ENCODE measurements at regions not wholly inside any gene's neighbourhood (a gene's known extent, or its start where the extent isn't known, plus 50 kb on each side); places are given as distances from the start of the nearest gene placed in this dataset.
A peak's percentile ranks its signal among the peaks of the same experiment; 100 is the strongest.

DNA sequence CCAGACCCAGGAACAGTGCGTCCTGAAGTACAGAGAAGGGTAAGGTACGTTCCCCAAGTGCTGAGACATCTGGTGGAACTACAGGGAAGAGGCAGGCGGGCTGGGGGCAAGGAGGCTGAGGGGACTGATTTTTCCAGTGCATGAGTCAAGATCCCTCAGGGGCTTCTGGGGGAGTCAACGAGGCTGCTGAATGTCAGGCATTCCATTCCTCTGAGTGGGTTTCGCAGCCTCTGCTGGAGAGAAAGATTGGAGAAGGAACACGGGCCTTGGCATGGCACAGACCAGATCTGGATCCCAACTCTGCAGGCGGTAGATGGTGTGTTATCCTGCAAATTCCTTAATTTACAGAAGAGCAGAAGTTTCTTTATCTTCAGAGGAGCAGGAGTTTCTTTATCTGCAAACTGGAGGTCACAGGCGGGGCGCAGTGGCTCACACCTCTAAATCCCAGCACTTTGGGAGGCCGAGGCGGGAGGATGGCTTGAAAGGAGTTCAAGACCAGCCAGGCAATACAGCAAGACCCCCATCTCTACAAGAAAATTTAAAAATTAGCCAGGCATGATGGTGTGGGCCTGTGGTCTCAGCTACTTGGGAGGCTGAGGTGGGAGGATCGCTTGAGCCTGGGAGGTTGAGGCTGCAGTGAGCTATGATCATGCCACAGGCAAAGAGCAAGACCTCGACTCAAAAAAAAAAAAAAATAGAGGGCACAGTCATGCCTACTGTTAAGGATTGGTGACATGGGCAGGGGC lies 132.6 kb upstream of the MAP1LC3B2 start:
- ATAC-seq (peak; percentile 35), FAIRE-seq (no peak), DNase-seq (ENCODE audit: low spot score) (no peak)
- no TSS peak for BruUV-seq (replicated peaks)
- ChIA-PET CTCF (ENCODE audit: low intra/inter-chr PET ratio, low total read pairs) (no interaction called here), POLR2A (no interaction called here)
- no peak overlapping the region for H3K9ac ChIP-seq (ENCODE audit: insufficient read depth, low read depth, low read length)
- in situ Hi-C loops (cut with HindIII; ENCODE audit: extremely low pct_ligation_motif_present, low pct_unique_long_range_greater_than_20kb): no loop called here
- TF ChIP-seq HDAC6 (IDR thresholded peaks at IDR 0.05; ENCODE audit: low read depth, low read length): no peak
- no peak for TF ChIP-seq HOXA7 (CRISPR knock-in tag; IDR thresholded peaks at IDR 0.05)
- TF ChIP-seq ZKSCAN1 (IDR thresholded peaks at IDR 0.05; ENCODE audit: low read length): no peak
- TF ChIP-seq KDM5A (IDR thresholded peaks at IDR 0.05; ENCODE audit: borderline replicate concordance, low read length): no peak
- no peaks in the 10 kb centered on the region for H4K20me1 ChIP-seq (ENCODE audit: insufficient read depth, low read length)
- no peak overlapping the region for H2AFZ ChIP-seq (ENCODE audit: low read length)
- no peaks in the 10 kb centered on the region for H3K9me3 ChIP-seq (ENCODE audit: low read length)
- no peaks in the 10 kb centered on the region for H3K79me2 ChIP-seq (ENCODE audit: insufficient read depth, low read length)
- H3K27me3 ChIP-seq (ENCODE audit: control insufficient read depth in 1 of 2, insufficient read depth in 2 of 2, low read length in 2 of 2): peaks cover 1 to 9% of the 10 kb centered on the region in 2 experiments; a peak in 3 of 5 replicates
- no peaks in the 10 kb centered on the region for H3K36me3 ChIP-seq (replicated peaks in 1 of 2; ENCODE audit: control insufficient read depth in 1 of 2, insufficient read depth in 2 of 2, low read length in 2 of 2)
- 60% methylated on average over 11 of the region's 13 CpGs for WGBS (ENCODE audit: low lambda C conversion rate)
- H3K4me1 ChIP-seq (ENCODE audit: insufficient read depth, low read length): peaks cover 13% of the 10 kb centered on the region
- H3K27ac ChIP-seq (ENCODE audit: extremely low read length, insufficient read depth, low read length): no peak overlapping the region
- H3K4me2 ChIP-seq (ENCODE audit: low read depth, low read length): no peak overlapping the region
- H3K4me3 ChIP-seq (replicated peaks in 1 of 3; ENCODE audit: insufficient read depth in 1 of 3, low read depth in 2 of 3, low read length in 3 of 3): no peak overlapping the region
- intact Hi-C loops (cut with micrococcal nuclease; ENCODE audit: unreplicated experiment): no loop called here

- H3K27me3 ChIP-seq (ENCODE audit: control insufficient read depth in 1 of 2, insufficient read depth in 2 of 2, low read length in 2 of 2): peaks cover 1 to 9% of the 10 kb centered on the region in 2 experiments; a peak in 3 of 5 replicates
- no peaks in the 10 kb centered on the region for H4K20me1 ChIP-seq (ENCODE audit: insufficient read depth, low read length)
- H3K79me2 ChIP-seq (ENCODE audit: insufficient read depth, low read length): no peaks in the 10 kb centered on the region
- peaks cover 21% of the 10 kb centered on the region for H3K4me1 ChIP-seq (ENCODE audit: insufficient read depth, low read length)
- no peaks in the 10 kb centered on the region for H3K9me3 ChIP-seq (ENCODE audit: low read length)
- WGBS (ENCODE audit: low lambda C conversion rate): 9% methylated on average over 19 of the region's 19 CpGs
- H3K4me2 ChIP-seq (ENCODE audit: low read depth, low read length): peak overlapping the region; percentile 68
- H3K9ac ChIP-seq (ENCODE audit: insufficient read depth, low read depth, low read length): no peak overlapping the region
- peak overlapping the region in 1 of 3 experiments; percentile 17; a peak in 2 of 6 replicates for H3K4me3 ChIP-seq (replicated peaks in 1 of 3; ENCODE audit: insufficient read depth in 1 of 3, low read depth in 2 of 3, low read length in 3 of 3)
- intact Hi-C loops (cut with micrococcal nuclease; ENCODE audit: unreplicated experiment): no loop called here
- BruUV-seq (replicated peaks): no TSS peak
- TF ChIP-seq, protein P1, sequence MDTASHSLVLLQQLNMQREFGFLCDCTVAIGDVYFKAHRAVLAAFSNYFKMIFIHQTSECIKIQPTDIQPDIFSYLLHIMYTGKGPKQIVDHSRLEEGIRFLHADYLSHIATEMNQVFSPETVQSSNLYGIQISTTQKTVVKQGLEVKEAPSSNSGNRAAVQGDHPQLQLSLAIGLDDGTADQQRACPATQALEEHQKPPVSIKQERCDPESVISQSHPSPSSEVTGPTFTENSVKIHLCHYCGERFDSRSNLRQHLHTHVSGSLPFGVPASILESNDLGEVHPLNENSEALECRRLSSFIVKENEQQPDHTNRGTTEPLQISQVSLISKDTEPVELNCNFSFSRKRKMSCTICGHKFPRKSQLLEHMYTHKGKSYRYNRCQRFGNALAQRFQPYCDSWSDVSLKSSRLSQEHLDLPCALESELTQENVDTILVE (CRISPR knock-in tag; IDR thresholded peaks at IDR 0.05): no peak
- TF ChIP-seq ELK4 (CRISPR knock-in tag; IDR thresholded peaks at IDR 0.05; ENCODE audit: borderline replicate concordance): no peak
- peak; percentile 21 for TF ChIP-seq TEAD3 (CRISPR knock-in tag; optimal IDR thresholded peaks at IDR 0.05; ENCODE audit: borderline replicate concordance)
- no peak for TF ChIP-seq KDM1A (CRISPR knock-in tag; IDR thresholded peaks at IDR 0.05)
- no peak for FAIRE-seq
- H3K27ac ChIP-seq (ENCODE audit: extremely low read length, insufficient read depth, low read length): no peak overlapping the region
- H3K36me3 ChIP-seq (replicated peaks in 1 of 2; ENCODE audit: control insufficient read depth in 1 of 2, insufficient read depth in 2 of 2, low read length in 2 of 2): no peaks in the 10 kb centered on the region
- ChIA-PET CTCF (ENCODE audit: low intra/inter-chr PET ratio, low total read pairs) (no interaction called here), POLR2A (no interaction called here)
- no peak for DNase-seq (ENCODE audit: low spot score)
- H2AFZ ChIP-seq (ENCODE audit: low read length): no peak overlapping the region
- ATAC-seq: peak; percentile 54
- in situ Hi-C loops (cut with HindIII; ENCODE audit: extremely low pct_ligation_motif_present, low pct_unique_long_range_greater_than_20kb): no loop called here
These were observed 131.8 kb upstream of the MAP1LC3B2 start for GRCh38 chr12:116427200-116427930.
